WERI-Rb-1 (cell line): ENCODE measurements at regions not wholly inside any gene's neighbourhood (a gene's known extent, or its start where the extent isn't known, plus 50 kb on each side); places are given as distances from the start of the nearest gene placed in this dataset.
"Not testable (repeated sequence)": the region's sequence is repeated elsewhere in the genome, so short reads cannot be mapped to it uniquely, and the experiment has no call there.

Experiments used
- DNase-seq: peaks from one replicate; pipeline ENCODE4 v3.0.0-alpha.2; 2020
- H3K27ac ChIP-seq: fragments of 250-450 bp; sonication (Bioruptor Pico); 2 replicates; pipeline ENCODE4 v1.5.1; 2020; ENCODE audit warnings: mild to moderate bottlenecking, moderate library complexity
- H3K27me3 ChIP-seq: fragments of 250-450 bp; sonication (Bioruptor Pico); 2 replicates; pipeline ENCODE4 v1.5.1; 2021; ENCODE audit warnings: mild to moderate bottlenecking, low read depth, moderate library complexity; ENCODE audit not compliant: insufficient read depth, severe bottlenecking
- H3K36me3 ChIP-seq: fragments of 250-450 bp; sonication (Bioruptor Pico); 2 replicates; pipeline ENCODE4 v1.5.1; 2020; ENCODE audit warnings: mild to moderate bottlenecking, moderate library complexity
- H3K4me3 ChIP-seq: 2 replicates; pipeline ENCODE4 v1.5.1; 2011; ENCODE audit warnings: low read depth, mild to moderate bottlenecking, control low read depth, low read length
- H3K9me3 ChIP-seq: fragments of 250-450 bp; sonication (Bioruptor Pico); 2 replicates; pipeline ENCODE4 v1.5.1; 2021; ENCODE audit warnings: mild to moderate bottlenecking, moderate library complexity; ENCODE audit not compliant: severe bottlenecking
- TF ChIP-seq, protein P1 (sequence below): IDR thresholded peaks from 2 replicates; pipeline ENCODE4 v1.5.1; 2011; ENCODE audit warnings: low read depth, mild to moderate bottlenecking, control low read depth, inconsistent platforms, low read length

DNA sequence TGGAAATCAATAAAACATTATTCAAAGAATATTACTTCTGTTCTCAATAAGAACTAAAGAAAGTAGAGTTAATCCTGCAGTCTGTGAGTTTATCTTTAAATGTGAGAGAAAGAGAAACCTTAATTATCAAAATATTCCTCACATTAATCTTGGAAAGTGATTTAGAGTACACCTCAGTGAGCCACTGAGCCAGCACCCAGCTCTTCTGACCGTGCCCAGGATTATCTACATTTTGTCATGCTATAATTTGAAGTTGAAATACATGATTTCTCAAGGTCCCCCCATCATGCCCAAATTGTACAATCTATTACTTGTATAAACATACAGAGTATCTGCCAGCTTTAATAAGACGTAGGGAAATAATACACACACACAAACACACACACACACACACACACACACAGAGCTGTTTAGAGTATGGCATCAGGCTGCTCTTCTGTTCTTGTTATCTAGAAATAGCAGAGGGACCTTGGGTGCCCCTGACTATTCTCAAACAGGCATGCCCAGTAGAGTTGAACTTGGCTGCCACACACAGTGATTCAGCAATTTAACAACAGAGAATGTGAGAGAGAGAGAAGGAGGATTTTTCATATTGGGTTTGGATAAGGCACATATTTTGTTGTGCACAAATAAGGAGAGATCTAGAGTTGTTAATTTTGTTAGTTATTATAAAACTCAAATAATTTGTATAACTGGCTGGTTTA is 74.4 kb downstream of the P2RY1 start:
- Histone ChIP-seq H3K27me3 (no peaks in the 10 kb centered on the region), H3K36me3 (no peaks in the 10 kb centered on the region), H3K9me3 (no peaks in the 10 kb centered on the region), H3K4me3 (no peak overlapping the region), H3K27ac (no peak overlapping the region)
- TF ChIP-seq, protein P1, sequence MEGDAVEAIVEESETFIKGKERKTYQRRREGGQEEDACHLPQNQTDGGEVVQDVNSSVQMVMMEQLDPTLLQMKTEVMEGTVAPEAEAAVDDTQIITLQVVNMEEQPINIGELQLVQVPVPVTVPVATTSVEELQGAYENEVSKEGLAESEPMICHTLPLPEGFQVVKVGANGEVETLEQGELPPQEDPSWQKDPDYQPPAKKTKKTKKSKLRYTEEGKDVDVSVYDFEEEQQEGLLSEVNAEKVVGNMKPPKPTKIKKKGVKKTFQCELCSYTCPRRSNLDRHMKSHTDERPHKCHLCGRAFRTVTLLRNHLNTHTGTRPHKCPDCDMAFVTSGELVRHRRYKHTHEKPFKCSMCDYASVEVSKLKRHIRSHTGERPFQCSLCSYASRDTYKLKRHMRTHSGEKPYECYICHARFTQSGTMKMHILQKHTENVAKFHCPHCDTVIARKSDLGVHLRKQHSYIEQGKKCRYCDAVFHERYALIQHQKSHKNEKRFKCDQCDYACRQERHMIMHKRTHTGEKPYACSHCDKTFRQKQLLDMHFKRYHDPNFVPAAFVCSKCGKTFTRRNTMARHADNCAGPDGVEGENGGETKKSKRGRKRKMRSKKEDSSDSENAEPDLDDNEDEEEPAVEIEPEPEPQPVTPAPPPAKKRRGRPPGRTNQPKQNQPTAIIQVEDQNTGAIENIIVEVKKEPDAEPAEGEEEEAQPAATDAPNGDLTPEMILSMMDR: no peak
- no peak for DNase-seq

- TF ChIP-seq, protein P1: peak; percentile 66
- Histone ChIP-seq H3K4me3 (no peak overlapping the region), H3K27me3 (no peaks in the 10 kb centered on the region), H3K36me3 (no peaks in the 10 kb centered on the region), H3K27ac (no peak overlapping the region), H3K9me3 (no peaks in the 10 kb centered on the region)
- DNase-seq: peak; percentile 64
Observed at GRCh38 chr3:152910211-152910610, 75.3 kb downstream of the P2RY1 start.

DNA sequence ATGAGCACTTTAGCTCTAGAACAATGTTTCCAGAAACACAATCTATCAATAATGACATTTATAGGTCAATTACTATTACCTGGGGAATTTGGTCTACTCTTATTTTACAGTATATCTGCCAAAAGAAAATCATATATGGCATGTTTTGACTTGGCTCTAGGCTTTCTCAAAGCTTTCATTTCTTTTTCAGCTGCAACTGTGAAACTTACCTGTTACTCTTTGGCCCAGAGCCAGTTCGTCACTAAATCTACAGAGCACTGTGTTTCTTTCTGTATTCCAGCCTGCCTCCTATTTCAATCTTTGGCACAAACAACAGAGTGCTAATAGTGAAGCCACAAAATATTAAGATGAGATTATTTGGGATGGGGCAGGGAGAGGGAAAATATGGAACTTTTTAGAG is 76.0 kb downstream of the P2RY1 start:
- Histone ChIP-seq H3K27ac (no peak overlapping the region), H3K27me3 (no peaks in the 10 kb centered on the region), H3K4me3 (no peak overlapping the region), H3K9me3 (no peaks in the 10 kb centered on the region), H3K36me3 (no peaks in the 10 kb centered on the region)
- no peak for DNase-seq
- TF ChIP-seq, protein P1: no peak

GRCh38 chr3:152914743-152915142 is 79.8 kb downstream of the P2RY1 start:
- H3K9me3 ChIP-seq, H3K27me3 ChIP-seq, H3K4me3 ChIP-seq, H3K27ac ChIP-seq, DNase-seq, H3K36me3 ChIP-seq: not testable (repeated sequence)

GRCh38 chr3:152915695-152916094 is 80.8 kb downstream of the P2RY1 start:
- Histone ChIP-seq H3K27me3 (no peaks in the 10 kb centered on the region), H3K36me3 (no peaks in the 10 kb centered on the region), H3K27ac (no peak overlapping the region), H3K4me3 (no peak overlapping the region), H3K9me3 (no peaks in the 10 kb centered on the region)
- TF ChIP-seq, protein P1: no peak
- DNase-seq: no peak

DNA sequence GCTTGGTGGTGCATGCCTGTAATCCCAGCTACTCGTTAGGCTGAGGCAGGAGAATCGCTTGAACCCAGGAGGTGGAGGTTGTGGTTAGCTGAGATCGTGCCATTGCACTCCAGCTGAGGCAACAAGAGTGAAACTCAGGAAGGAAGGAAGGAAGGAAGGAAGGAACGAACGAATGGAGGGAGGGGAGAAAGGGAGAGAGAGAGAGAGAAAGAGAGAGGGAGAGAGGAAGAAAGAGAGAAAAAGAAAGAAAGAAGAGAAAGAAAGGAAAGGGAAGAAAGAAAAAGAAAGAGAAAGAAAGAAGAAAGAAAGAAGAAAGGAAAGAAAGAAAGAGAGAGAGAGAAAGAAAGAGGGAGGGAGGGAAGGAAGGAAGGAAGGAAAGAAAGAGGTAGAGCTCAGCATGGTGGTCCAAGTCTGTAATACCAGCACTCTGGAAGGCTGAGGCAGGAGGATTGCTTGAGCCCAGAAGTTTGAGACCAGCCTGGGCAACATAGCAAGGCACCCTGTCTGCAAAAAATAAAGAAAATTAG is 81.9 kb downstream of the P2RY1 start:
- Histone ChIP-seq H3K4me3 (no peak overlapping the region), H3K36me3 (no peaks in the 10 kb centered on the region), H3K27ac (no peak overlapping the region), H3K9me3 (no peaks in the 10 kb centered on the region), H3K27me3 (no peaks in the 10 kb centered on the region)
- no peak for DNase-seq
- TF ChIP-seq, protein P1: no peak
